Stimulated activated CD4-positive, alpha-beta T cell treated with anti-CD3 and anti-CD28 coated beads, Interleukin-2, amount 100 ng/mL, for 48 hours (primary cell): ENCODE measurements at regions not wholly inside any gene's neighbourhood (a gene's known extent, or its start where the extent isn't known, plus 50 kb on each side); places are given as distances from the start of the nearest gene placed in this dataset.
"Not testable (repeated sequence)": the region's sequence is repeated elsewhere in the genome, so short reads cannot be mapped to it uniquely, and the experiment has no call there.

ENCODE experiments used
- DNase-seq, 2 donors: peaks; one replicate each; pipeline ENCODE4 v3.0.0-alpha.2; 2020

DNA sequence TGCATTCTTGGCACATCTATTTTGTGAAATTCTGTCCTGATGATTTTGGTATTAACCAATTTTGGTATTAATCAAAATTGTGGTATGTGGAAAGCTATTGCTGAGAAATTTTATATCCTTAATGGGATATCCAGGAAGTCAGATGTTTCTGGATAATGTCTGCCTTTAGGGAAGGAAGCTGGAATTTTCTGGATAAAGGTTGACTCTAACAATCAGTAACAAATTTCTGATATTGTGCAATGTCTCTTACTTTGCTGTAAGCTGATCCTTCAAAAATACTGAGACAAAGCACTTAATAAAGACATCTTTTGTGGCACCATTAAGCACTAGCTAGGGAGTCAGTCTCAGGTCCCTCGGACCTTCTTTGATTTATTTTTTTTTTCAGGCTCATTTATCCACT is 100.8 kb upstream of the UGP2 start:
- DNase-seq = no peak

DNA sequence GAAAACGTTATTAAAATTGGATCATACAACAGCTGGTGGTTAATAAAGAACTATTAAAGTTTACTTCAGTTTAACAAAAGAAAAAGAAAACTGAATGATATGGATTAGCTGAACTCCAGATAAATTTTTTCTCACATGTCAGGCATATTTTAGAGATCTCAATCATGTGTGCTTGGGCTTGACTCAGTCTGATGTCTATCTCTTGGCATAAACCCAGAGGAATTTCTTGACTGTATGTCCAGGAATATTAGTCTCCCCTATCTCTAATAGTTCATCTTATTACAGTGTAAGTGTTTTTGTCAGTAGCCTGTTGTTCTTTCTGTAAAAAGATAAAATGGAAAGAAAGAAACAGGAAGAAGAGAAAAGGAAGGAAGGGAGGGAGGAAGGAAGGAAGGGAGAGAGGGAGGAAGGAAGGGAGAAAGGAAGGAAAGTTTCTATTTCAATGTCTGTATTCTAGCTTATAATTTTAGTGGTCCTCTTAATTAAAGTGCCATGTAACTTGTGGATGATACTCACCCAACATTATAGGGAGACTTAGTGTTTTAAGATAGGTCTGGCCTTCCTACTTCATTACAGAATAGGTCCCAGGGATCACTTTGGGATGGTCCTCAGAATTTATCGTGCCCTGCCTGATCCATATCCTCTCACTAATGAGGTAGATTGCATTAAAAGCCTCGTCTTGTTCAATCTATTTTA is 99.7 kb upstream of the UGP2 start:
- no peak for DNase-seq

DNA sequence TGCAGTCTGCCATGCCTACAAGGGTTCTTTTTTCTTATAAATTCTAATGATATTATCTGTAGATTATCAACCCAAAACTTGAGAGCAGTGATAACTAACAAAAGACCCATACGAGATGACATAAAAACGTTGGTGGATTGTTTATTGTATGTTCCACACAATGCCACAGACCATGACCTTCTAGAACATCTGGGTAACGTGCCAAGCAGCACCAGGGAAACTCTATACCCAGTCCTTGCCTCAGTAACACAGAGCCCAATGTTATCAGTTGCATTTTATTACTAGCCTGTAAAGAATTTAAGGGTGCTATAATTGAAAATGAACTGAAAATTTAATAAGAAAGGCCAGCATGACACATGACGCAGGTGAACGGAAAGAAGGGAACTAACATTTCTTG is 99.1 kb upstream of the UGP2 start:
- DNase-seq = no peak

DNA sequence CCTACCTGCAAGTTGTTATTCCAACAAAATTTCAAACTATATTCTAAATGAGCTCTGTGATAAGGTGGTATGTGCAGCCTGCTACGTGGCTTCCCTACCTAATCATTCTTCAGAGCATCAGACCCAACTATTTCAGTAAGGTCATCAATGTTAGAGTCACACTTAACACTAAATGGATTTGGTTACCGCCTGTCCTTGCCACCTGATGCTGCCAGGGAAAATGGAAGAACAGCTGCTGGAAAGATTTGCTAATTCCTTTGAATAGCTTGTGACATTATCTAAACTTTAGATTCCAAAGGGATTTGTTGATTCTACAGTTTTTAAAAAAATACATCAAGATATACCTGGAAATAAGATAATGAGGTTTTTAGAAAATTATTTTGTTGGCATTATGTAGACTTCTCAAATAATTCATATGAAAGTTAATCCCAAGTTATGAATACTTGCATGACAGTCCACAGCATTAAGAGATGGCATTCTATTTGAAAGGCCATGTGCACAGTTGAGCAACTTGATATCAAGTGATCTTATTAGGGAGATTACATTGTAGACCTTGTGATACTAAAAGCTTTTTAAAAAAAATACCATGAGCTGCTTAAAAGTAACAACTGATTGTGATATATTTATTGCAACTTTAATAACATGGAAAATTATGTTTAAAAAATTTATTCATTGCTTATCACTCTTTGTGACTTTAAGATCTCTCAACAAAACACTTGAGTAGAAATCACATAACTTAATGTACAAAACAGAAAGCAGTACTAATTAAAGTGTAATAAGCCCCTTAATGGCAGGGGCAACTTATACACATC is 98.3 kb upstream of the UGP2 start:
- no peak for DNase-seq

GRCh38 chr2:63743982-63744966 is 97.4 kb upstream of the UGP2 start:
- no peak for DNase-seq

GRCh38 chr2:63746548-63746947 is 95.1 kb upstream of the UGP2 start:
- not testable (repeated sequence) for DNase-seq

GRCh38 chr2:63751901-63752300 is 89.8 kb upstream of the UGP2 start:
- no peak for DNase-seq

DNA sequence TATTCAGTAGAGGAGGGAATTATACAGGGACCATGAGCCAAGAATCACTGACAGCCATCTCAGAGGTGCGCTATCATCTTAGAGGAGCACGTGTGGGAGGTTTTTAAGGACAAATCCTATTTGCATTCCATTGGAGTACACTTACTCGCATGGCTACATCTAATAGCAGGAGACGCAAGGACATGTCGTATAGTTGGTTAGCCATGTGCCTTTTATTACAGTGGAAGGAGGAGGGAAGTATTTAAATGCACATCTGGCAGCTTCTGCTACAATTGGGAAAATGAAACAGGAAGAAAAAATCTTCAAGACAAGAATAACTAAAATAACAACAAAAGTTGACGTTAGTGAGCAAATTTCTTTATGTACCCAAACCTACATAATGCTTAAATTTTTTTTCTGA is 86.5 kb upstream of the UGP2 start:
- no peak for DNase-seq

DNA sequence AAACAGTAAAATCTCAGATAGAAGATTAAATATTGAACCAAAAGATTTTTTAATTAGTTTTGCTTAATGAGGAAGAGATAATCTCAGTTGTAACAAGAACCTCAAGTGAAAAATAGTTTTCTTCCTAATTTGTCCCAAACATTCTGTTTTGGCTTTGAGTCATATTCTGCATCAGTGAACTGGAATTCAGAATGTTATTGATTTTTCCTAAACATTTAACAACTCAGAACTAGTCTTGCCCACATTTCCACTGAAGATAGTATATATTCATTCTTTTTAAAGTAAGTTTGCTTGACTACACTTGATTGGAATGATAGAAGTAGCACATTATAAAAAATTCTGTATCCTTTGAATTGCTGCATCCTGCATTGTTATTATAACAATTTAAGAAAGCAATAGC is 85.7 kb upstream of the UGP2 start:
- no peak for DNase-seq

DNA sequence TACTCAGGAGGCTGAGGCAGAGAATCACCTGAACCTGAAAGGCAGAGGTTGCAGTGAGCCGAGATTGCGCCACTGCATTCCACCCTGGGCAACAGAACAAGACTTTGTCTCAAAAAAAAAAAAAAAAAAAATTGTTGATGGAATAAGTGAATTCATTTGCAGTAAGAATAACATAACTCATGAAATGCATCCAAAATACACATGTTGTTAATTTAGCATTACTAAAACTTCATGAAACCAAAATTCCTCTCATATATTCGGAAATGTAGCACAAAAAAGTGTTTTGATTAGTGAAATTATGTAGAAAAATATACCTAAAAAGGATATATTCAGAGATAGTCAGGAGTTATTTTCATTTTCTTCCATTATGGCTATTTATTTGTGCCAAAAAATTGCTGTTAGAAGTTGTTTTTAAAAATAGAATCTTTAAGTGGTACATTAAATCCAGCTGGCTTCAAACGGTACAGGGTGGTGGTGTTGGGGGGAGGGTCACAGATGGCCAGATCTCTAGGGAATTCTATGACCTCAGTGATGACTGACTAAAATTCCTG is 78.2 kb upstream of the UGP2 start:
- no peak for DNase-seq

- DNase-seq = no peak
These were observed 77.1 kb upstream of the UGP2 start for GRCh38 chr2:63764630-63765029.

DNA sequence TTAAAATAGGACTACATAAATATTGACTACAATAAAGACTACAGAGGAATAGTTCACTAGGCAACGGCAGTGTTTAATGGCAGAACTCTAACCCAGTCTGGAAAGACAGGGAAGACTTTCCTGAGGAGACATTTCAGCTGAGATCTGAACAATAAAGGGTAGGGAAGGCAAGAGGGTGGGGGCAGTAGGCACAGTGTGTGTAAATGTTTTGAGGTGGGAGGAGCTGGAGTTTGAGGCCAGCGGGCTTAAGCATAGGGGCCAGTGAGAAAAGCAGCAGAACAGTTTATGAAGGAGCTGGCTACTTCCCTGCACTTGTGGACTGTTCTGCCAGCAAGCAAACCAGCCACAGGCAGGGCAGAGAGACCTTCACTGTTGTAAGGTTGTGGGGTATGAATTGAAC is 76.6 kb upstream of the UGP2 start:
- no peak for DNase-seq

GRCh38 chr2:63767307-63767706 is 74.4 kb upstream of the UGP2 start:
- DNase-seq = no peak

DNA sequence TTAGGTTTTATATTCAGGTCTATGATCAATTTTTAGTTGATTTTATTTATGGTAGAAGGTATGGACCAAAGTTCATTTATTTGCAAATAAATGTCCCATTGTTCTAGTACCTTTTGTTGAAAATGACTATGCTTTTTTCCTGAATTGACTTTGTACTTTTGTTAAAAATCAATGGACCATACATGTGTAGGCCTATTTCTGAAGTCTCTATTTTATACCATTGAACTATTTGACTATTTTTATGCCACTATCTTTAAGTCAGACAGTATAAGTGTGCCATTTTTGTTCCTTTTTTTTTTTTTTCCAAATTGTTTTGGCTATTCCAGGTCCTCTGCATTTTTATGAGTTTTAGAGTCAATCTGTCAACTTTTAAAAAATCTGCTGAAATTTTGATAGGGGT is 73.6 kb upstream of the UGP2 start:
- DNase-seq = no peak

DNA sequence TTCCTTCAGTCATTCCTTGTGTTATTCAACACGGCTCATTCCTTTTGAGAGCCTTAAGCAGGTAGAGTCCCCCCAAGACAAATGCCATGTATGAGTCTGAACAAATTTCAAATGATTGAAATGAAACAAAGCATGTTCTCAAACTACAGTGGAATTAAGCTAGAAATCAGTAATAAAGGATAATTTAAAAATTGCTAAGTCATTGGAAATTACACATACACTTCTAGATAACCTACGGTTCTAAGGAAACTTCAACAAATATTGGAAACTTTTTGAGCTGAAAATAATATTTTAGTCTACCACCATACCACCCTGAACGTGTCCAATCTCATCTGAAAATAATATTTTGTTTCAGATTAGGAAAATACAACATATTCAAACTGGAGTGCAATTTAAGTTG is 71.8 kb upstream of the UGP2 start:
- DNase-seq = no peak

- no peak for DNase-seq
These were observed 69.6 kb upstream of the UGP2 start for GRCh38 chr2:63772061-63772460.

DNA sequence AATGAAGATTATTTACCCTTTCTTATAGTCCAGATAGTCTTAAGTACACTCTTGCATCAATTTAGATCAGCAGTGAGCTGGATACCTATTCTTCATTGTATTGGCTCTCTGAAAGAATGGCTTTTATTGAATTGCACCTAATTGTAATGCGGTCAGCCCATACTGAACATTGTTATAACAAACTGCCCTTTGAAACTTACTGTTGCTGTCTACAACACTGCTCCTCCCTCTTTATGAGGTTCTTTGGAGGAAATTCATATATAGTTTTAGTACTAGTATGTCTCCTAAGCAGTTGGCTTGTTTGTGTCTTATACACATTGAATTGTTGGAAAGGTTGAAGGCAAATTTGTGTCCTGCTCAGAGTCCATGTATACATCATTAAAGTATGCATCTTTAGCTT is 66.5 kb upstream of the UGP2 start:
- no peak for DNase-seq

GRCh38 chr2:63776382-63776781 is 65.3 kb upstream of the UGP2 start:
- no peak for DNase-seq

DNA sequence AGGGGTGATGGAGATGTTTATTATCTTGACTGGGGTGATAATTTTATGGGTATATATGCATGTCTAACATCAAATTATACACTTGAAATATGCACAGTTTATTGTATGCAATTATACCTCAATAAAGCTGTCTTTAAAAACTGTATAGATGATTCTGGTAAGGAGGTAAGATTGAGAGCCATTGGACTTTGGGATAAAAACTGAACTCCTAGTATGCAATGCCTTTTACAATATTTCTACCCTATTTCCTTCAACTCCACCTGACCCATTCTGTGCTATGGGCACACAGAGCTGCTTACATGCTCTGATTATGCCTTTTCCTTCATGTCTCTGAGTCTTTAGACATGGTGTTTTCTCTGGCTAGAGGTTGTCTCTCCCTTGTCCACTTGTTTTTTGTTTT is 63.9 kb upstream of the UGP2 start:
- no peak for DNase-seq

DNA sequence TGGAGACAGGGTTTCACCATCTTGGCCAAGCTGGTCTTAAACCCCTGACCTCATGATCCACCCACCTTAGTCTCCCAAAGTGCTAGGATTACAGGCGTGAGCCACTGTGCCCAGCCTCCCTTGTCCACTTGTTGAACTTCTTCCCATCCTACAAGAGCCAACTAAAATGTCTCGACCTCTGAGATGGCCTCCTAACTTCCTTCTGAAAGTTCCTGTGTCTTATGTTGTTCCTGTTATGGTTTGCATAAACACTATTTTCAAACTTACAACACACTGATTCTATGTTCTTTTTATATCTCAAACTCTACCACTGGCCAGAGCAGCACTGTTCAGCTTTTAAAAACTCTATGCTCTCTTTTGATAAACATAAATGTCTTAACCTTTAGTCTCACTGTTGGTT is 63.3 kb upstream of the UGP2 start:
- DNase-seq = no peak

DNA sequence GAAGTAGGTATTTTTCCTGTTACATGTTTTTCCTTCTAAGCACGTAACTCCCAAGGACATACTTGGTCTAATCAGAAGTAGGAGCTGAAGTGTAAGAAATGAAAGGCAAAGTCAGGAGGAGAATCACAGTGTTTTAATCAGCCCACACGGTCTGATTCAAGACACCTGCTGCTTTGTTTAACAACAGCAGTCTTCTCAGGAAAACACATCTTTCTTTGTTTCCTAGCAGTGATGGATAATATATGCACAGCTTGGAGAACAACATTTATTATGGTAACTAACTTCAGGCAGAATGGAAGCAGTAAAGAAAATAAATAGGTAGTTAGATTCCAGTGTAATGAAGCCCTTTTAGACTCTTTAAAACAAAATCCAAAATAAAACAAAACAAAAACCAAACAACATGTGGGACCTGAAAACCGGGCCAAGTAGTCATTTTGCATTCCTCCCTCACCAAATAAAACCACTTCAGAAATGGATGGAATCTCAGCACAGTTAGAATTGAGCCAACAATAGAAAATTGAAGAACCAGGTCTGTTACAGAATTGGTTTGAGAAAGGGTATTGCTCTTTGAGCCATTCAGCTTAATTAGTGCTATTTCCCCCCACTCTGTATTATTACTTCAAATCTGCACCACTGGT is 61.1 kb upstream of the UGP2 start:
- DNase-seq = no peak

- DNase-seq = no peak
These were observed 57.2 kb upstream of the UGP2 start for GRCh38 chr2:63784461-63784860.

- DNase-seq = no peak
These were observed 56.6 kb upstream of the UGP2 start for GRCh38 chr2:63785096-63785495.
